HepG2 (cell line): ENCODE measurements at regions not wholly inside any gene's neighbourhood (a gene's known extent, or its start where the extent isn't known, plus 50 kb on each side); places are given as distances from the start of the nearest gene placed in this dataset.

Experiments used
- DPF2 ChIP-seq: sonication (generic); formaldehyde crosslinking; IDR thresholded peaks from 2 replicates; pipeline ENCODE4 v1.4.0; 2020; ENCODE audit warnings: mild to moderate bottlenecking, low read depth, missing genetic modification reagents, borderline replicate concordance
- MEF2D ChIP-seq: sonication (generic); formaldehyde crosslinking; IDR thresholded peaks from 2 replicates; pipeline ENCODE4 v1.5.1; 2020; ENCODE audit warnings: mild to moderate bottlenecking, missing genetic modification reagents
- RFX5 ChIP-seq: IDR thresholded peaks from 2 replicates; pipeline ENCODE4 v1.6.1; 2011; ENCODE audit warnings: low read depth, low read length, improper control_type of control experiment
- SRSF9 ChIP-seq: fragments of 200-400 bp; formaldehyde crosslinking; IDR thresholded peaks from 2 replicates; pipeline ENCODE4 v1.6.1; 2018; ENCODE audit warnings: borderline replicate concordance, mild to moderate bottlenecking, low read depth, low read length; ENCODE audit not compliant: insufficient read depth, poor library complexity, severe bottlenecking

- no peak for TF ChIP-seq MEF2D (CRISPR knock-in tag)
- no peak for TF ChIP-seq SRSF9
- TF ChIP-seq DPF2 (CRISPR knock-in tag), result no peak
- no peak for TF ChIP-seq RFX5
These were observed 585.2 kb downstream of the EFNA5 start for GRCh38 chr5:107085572-107085971.
